ENCODE measurements at regions not wholly inside any gene's neighbourhood (a gene's known extent, or its start where the extent isn't known, plus 50 kb on each side); places are given as distances from the start of the nearest gene placed in this dataset.
"Not testable (repeated sequence)": the region's sequence is repeated elsewhere in the genome, so short reads cannot be mapped to it uniquely, and the experiment has no call there.

DNA sequence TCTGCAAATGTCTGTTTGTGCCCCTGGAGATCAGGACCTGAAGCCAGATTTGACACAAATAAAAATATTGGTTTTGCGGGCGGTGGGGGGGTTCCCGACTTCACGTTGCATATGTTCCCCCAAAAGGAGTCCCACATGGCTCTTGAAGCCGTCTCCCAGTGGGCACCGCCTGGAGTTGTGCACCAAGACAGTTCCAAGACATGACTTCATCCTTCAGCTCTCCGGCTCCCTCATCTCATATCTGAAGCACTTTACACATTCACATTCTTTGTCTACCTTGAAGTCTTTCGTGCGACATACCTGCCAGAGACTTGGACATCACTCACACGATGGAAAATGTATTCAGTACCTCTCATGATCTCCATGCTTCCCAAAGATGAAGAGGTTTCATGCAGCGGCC lies 362.8 kb upstream of the FOXK1 start:
- DNase-seq (ENCODE audit: low read depth in 2 of 2, low spot score in 1 of 2): no peak

DNA sequence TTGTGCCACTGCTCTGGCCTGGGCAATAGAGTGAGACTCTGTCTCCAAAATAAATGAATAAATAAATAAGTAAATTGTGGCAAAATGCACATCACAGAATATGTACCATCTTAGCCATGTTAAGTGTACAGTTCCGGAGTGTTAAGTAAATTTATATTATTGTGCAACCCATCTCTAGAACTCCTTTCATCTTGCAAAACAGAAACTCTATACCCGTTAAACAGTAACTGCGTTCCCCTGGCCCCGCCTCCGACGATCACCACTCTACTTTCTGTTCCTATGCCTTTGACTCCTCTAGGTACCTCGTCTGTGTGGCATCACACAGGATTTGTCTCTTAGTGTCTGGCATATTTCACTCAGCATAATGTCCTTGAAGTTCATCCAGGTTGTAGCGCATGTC lies 356.4 kb upstream of the FOXK1 start:
- no peak for DNase-seq (ENCODE audit: low read depth in 2 of 2, low spot score in 1 of 2)

- DNase-seq (ENCODE audit: low read depth in 2 of 2, low spot score in 1 of 2): no peak
Observed at GRCh38 chr7:4331711-4332110, 350.4 kb upstream of the FOXK1 start.

GRCh38 chr7:4338556-4338955 lies 343.5 kb upstream of the FOXK1 start:
- DNase-seq (ENCODE audit: low read depth in 2 of 2, low spot score in 1 of 2): no peak

DNA sequence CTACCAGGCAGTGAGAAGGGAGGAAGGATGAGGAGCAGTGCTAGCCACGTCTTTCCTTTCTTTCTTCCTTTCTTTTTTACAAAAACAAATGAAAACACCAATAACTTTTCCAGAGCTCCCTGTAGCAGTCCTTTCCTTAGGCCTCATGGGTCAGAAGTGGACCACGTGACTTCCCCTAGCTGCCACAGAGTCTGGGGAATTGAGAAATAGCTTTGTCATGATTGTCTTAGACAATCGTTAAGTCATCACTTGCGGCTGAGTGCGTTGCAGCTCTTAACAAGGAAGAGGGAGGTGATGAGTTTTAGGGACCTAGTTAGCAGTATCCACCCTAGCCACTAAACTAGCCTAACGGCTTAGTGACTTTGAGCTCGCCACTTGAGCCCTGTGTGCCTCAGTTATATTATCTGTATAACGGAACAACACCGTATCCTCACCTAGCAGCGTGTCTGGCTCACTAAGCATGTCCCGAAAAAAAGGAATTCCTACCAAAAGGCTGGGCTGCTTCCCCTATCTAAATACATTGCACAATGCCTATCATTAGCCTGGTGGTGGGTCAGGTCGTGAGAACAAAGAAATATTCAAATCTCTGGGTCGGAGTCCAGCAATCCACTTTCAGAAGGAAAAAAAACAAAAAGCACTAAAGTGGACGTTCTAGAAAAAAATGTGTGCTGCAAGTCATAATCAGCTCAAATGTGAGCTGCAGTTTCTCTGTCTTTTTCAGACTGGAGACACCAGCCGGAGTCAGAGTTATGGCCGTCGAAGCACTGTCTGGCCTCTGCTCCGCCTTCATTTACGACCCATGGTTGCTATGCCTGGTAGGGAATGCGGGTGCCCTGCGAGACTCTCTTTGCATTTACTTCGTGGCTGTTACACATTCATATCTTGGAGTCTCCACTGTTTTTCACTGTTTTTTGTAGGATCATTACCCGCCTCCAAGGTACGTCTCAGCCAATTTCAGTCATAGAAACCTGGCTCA lies 338.5 kb upstream of the FOXK1 start:
- DNase-seq (ENCODE audit: low read depth in 2 of 2, low spot score in 1 of 2): no peak

DNA sequence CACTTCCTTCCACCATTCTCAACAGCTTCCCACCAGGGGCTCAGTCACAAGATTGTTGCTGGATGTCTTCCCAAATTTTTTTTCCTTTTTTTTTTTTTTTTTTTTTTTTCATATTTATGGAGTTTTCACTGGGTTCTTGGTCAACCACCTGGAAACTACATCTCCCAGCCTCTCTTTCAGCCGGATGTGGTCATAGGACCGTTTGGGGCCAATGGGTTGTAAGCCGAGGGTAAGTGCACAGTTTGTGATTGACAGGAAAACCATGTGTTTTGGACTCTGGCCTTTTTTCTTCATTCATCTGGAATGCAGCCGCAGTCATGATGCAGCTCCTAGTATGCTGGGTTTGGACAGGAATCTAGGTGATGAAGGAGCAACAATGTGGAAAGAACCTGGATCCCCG lies 337.1 kb upstream of the FOXK1 start:
- no peak for DNase-seq (ENCODE audit: low read depth in 2 of 2, low spot score in 1 of 2)

- DNase-seq (ENCODE audit: low read depth in 2 of 2, low spot score in 1 of 2): no peak
Observed at GRCh38 chr7:4352069-4352468, 330.0 kb upstream of the FOXK1 start.

GRCh38 chr7:4361774-4362173 lies 320.3 kb upstream of the FOXK1 start:
- no peak for DNase-seq (ENCODE audit: low read depth in 2 of 2, low spot score in 1 of 2)

DNA sequence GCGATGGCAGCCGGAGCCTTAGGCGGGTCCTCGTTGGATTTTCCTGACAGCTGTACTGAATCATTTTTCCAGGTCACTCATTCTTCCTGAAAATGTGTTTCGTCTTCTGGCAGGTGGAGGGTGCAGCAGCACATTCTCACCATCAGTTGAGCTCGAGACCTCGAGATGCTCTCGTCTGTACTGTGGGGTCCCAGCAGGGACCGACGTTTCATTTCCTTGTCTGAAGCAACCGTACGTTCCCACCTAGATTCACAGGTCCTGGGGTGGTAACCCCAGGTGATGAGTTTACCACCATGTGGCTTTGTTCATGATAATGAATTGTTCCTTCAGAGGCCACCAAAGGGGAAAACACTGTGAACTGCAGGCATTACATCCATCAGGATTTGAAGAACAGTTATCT lies 298.5 kb upstream of the FOXK1 start:
- no peak for DNase-seq (ENCODE audit: low read depth in 2 of 2, low spot score in 1 of 2)

GRCh38 chr7:4386190-4386589 lies 295.9 kb upstream of the FOXK1 start:
- DNase-seq (ENCODE audit: low read depth in 2 of 2, low spot score in 1 of 2): no peak

DNA sequence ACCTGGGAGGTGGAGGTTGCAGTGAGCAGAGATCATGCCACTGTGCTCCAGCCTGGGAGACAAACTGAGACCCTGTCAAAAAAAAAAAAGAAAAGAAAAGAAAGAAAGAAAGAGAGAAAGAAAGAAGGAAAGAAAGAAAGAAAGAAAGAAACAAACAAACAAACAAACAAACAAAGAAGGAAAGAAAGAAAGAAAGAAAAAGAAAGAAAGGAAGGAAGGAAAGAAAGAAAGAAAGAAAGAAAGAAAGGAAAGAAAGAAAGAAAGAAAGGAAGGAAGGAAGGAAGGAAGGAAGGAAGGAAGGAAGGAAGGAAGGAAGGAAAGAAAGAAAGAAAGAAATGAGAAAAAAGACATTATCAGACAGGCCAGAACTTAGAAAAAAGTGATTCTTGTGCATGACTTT lies 291.0 kb upstream of the FOXK1 start:
- DNase-seq (ENCODE audit: low read depth in 2 of 2, low spot score in 1 of 2): not testable (repeated sequence)

- DNase-seq (ENCODE audit: low read depth in 2 of 2, low spot score in 1 of 2): no peak
Observed at GRCh38 chr7:4394736-4395135, 287.4 kb upstream of the FOXK1 start.

GRCh38 chr7:4399121-4399520 lies 283.0 kb upstream of the FOXK1 start:
- DNase-seq (ENCODE audit: low read depth in 2 of 2, low spot score in 1 of 2): no peak

GRCh38 chr7:4399596-4399995 lies 282.5 kb upstream of the FOXK1 start:
- DNase-seq (ENCODE audit: low read depth in 2 of 2, low spot score in 1 of 2): no peak

DNA sequence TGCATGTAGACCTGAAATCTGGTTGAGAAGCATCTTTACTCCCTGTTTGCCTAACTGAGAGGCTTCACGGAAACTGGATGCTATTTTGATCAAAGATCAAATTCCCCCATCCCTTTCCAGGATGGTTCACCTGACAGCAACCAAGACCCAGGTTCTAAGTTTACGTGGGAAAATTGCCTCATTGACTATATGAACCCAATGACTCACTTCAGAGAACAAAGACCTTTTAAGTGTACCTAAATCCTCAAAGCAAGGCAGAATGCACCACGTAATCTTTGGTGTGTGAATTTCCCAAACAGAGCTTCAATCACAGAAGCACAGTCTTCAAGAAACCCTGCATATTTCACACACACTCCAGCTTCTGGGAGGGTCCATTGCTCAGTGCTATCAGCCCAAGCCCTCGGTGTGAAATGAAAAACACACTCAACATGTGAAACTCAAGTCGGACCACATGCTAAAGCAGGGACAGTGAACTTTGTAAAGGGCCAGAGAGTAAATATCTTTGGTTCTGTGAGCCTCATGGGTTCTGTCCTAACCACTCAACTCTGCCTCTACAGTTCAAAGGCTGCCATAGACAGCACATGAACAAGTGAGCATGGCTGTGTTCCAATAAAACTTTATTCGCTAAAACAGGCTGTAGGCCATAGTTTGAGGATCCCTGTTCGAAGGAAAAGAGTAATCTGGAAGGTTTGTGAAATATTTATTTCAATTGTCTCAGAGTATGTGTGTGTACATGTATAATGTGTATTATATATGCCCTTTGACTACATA lies 275.6 kb upstream of the FOXK1 start:
- DNase-seq (ENCODE audit: low read depth in 2 of 2, low spot score in 1 of 2): no peak

DNA sequence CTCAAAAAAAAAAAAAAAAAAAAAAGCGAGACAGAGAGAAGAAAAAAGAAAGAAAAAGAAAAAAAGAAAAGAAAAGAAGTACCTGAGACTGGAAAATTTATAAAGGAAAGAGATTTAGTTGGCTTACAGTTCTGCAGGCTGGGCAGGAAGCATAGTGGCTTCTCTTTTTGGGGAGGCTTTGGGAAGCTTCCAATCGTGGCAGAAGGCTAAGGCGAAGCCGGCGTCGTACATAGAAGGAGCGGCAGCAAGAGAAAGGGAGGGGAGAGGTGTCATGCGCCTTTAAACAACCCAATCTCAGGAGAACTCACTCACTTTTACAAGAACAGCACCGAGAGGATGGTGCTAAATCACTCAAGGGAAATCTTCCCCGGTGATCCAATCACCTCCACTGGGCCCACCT lies 272.1 kb upstream of the FOXK1 start:
- no peak for DNase-seq (ENCODE audit: low read depth in 2 of 2, low spot score in 1 of 2)

- no peak for DNase-seq (ENCODE audit: low read depth in 2 of 2, low spot score in 1 of 2)
Observed at GRCh38 chr7:4416396-4417056, 265.6 kb upstream of the FOXK1 start.

DNA sequence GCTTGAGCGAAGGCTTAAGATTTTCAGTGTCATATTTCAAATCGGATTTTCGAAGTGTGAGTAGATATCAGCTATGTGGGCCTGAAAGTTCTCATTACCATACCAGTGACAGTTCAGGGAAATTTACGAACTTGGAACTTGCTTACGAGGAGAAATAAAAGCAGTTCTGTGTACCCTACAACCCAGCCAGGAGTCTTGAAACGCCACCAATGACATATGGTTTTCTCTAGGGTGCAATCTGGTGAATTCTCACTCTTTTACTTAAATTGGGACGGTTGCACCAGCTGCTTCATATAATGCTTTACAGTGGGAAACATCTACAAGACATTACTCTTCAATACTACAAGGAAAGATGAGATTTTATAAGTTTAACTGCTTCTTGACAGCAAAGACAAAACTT lies 253.6 kb upstream of the FOXK1 start:
- no peak for DNase-seq (ENCODE audit: low read depth in 2 of 2, low spot score in 1 of 2)

DNA sequence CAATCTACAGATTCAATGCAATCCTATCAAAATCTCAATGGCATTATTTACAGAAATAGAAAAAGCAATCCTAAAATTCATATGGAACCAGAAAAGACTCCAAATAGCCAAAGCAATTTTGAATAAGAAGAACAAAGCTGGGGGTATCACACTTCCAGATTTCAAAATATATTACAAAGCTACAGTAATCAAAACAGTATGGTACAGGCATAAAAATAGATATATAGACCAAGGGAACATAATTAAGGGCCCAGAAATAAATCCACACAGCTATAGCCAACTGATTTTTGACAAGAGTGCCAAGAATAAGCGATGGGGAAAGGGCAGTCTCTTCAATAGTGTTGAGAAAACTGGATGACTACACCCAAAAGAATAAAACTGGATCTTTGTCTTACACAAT lies 251.9 kb upstream of the FOXK1 start:
- no peak for DNase-seq (ENCODE audit: low read depth in 2 of 2, low spot score in 1 of 2)

GRCh38 chr7:4434306-4434705 lies 247.8 kb upstream of the FOXK1 start:
- no peak for DNase-seq (ENCODE audit: low read depth in 2 of 2, low spot score in 1 of 2)

DNA sequence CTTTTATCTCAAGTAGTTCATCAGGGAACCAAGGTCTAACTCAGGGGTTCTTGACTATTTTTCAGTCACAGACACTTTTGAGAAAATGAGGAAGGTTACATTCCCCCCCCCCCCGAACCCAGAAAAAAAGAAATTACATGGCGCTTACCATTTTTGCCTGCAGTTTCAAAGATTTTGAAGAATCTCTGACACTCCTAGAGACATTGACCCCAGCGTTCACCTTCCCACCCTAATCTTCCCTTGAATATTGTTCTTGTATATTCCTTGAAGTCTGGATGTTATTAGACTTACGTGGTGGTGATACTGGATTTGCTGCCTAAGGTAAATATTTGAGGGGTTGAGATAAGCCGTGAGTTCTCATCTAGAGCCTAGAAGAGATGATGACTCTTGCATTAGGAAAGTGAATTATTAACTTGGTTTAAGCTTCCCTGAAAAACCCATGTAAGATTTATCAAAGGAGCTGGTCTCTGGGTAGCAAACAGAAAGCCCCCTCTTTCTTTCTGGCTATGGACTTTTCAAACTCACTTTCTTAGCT lies 245.7 kb upstream of the FOXK1 start:
- DNase-seq (ENCODE audit: low read depth in 2 of 2, low spot score in 1 of 2): no peak

- no peak for DNase-seq (ENCODE audit: low read depth in 2 of 2, low spot score in 1 of 2)
Observed at GRCh38 chr7:4436936-4437335, 245.2 kb upstream of the FOXK1 start.

Data from stimulated activated CD8-positive, alpha-beta memory T cell treated with anti-CD3 and anti-CD28 coated beads, Interleukin-4, amount 100 ng/mL, for 4 hours (primary cell).